A204.1 (cell line): ENCODE measurements at regions not wholly inside any gene's neighbourhood (a gene's known extent, or its start where the extent isn't known, plus 50 kb on each side); places are given as distances from the start of the nearest gene placed in this dataset.
"Not testable (repeated sequence)": the region's sequence is repeated elsewhere in the genome, so short reads cannot be mapped to it uniquely, and the experiment has no call there.

Source experiments
- FAIRE-seq: peaks from 2 replicates; lab custom pipeline; 2012; peaks lifted over from hg19 to GRCh38; lab: Jason Lieb, UNC

DNA sequence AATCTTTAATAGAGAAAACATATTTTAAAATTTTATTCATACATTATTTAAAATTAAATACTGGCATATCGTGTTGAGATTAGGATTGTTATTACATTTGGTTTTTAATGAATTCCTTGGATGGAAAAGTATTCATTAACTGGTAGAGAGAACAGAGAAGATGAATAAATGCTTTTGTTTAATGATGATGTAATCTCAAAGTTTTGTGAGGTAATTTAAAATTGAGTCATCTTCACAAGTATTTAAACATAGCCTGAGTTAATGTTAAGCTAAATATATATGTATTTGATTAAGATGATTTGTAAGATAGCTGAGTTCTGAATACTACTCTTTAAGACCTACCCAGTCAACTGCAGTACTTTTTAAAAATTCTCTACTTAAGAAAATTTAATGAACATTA lies 713.4 kb upstream of the VRK2 start:
- peak; percentile 81 for FAIRE-seq

DNA sequence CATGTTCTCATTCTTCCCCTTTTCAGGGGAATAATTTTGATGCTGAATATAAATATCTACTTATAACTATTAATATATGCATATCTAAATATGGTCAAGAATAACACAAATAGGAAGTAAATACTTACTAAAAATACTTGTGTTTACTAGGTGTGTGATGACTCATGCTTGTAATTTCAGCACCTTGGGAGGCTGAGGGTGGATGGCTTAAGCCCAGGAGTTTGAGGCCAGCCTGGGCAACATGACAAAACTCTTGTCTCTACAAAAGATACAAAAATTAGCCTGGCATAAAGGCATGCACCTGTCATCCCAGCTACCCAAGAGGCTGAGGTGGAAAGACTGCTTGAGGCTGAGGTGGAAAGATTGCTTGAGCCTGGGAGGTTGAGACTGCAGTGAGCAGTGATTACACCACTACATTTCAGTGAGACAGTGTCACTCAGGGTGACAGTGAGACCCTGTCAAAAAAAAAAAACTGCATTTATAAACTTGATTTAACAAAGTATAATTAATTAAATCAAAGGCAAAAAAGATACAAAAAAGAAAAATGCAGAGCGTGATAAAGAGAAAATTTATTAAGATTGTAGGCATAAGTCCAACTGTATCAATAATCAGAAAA lies 703.1 kb upstream of the VRK2 start:
- no peak for FAIRE-seq

DNA sequence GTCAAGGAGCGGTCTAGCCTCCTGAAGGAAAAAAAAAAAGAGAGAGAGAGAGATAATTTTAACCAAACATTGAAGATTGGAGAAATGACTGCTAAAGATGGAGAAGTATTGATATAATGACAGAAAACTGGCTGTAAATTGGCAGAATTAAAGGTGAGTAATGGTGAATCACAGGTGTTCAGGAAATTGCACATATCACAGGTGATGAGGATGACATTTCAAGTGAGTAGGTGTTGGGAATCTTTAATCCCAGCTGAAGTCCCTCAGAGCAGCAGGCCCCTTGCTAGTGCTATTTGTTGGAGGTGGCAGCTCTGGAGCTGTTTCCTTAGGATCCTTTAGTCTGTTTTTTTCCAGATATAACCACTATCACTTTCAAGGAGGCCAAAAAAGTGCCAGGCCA lies 678.4 kb upstream of the VRK2 start:
- FAIRE-seq = no peak

DNA sequence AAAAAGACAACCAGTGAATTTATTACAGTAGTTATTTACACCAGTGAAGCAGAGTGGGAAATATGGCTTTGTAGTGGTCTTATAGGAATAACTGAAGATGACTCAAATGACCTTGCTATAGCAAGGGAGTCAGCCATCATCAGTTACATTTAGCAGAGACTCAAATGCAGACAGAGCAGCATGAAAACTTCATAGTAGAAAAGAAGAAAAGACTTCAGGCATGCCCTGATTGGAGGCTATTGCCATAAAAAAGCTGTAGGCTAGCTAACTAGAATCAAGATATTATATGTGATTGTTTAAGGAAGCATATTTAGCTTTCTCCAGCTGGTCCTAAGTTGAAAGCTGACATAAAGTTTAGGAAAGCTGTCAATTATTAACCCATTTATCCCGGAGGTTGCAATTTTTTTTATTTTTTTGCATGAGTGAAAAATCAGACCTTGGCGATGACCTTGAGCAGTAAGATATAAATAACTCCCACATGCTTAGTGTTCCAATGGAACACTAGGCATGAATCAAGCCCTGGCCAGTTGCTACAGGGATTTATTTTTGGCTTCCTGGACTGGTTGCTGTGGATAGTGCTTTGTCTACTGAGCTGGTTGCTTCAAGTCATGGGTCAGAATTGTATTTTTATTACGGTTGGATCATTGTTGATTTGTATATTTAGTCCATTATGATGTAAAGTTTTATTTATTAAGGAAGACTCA lies 675.6 kb upstream of the VRK2 start:
- FAIRE-seq = no peak

DNA sequence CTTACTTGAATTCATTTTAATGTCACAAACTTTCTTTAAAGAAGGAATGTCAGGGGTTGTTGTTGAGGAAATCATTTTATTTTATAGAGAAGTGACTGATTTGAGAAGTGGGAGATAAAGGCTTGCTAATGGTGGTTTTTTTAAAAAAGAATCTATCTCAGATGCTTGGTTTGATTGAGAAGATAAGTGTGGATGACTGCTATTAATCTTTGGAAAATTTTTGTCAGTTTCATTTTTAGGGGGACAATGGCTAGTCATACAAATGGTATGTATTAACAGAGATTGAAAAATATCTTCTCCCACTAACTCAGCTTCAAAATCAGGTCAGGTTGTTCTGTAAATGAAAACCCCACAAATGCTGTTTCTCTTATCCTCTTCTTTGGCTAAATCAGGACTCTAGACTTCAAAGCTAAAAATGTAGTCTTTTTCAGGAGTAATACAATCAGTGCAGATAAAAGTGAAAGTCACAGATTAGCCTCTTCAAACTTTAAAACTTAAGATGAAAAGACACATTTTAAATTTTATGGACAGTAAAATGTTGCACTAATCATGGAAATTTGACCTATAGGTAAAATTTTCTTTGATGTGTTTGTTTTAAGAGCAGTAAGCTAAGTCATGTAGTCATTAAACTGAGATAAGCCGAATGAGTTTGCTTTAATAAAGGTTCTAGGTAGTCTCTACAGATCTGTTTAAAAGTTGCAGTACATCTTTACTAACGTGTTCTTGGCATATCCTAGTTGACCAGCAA lies 674.2 kb upstream of the VRK2 start:
- no peak for FAIRE-seq

DNA sequence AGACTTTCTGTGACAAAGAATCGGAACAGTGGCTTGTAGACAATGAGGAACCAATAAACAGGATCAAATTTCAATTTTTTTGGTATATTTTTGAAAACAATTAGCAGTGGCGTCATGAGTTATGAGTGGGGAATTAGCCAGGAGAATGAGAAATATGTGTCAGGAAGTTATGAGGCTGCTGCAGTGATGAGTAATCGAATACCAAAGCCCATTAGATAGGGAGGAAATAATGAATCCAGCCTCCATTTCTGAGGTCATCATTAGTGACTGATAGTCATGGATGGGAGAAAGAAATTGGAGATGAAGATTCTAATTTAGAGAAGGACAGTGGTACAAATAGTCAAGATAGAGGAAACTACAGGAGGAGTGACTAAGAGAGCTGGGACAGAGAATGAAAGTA lies 673.1 kb upstream of the VRK2 start:
- FAIRE-seq = no peak

DNA sequence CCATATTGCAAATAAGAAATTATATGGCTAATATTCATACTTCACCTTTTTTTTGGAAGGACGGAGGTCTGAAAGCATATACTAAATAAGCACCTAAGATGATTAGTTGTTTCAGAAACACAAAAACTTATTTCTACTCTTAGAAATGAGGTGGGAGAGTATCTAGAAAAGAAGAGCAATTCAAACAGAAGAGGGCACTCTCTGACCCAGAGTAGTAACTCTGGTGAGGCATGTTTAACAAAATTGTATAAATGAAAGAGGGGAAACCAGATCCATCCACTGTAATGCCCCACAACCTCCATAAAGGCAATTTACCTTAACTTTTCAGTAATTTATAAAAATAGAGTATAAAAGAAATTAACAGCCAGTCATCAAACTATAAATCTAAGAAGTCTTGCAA lies 669.6 kb upstream of the VRK2 start:
- no peak for FAIRE-seq

DNA sequence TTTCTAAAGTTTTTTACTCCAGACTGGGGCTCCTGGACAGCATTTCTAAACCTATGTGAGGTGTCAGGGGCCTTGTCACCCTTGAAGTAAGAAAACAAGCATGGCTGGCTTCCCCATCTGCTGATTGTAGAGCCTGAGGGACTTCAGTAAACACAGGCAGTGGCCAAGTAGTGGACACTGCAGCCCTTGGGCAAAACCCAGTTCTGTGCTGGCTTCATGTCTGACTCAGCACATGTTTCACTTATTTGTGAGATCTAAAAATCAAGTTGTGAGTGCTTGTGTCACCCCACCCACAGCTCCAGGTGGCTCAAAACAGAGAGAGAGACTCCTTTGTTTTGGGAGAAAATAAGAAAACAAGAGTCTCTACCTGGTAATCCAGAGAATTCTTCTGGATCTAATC lies 660.3 kb upstream of the VRK2 start:
- no peak for FAIRE-seq

DNA sequence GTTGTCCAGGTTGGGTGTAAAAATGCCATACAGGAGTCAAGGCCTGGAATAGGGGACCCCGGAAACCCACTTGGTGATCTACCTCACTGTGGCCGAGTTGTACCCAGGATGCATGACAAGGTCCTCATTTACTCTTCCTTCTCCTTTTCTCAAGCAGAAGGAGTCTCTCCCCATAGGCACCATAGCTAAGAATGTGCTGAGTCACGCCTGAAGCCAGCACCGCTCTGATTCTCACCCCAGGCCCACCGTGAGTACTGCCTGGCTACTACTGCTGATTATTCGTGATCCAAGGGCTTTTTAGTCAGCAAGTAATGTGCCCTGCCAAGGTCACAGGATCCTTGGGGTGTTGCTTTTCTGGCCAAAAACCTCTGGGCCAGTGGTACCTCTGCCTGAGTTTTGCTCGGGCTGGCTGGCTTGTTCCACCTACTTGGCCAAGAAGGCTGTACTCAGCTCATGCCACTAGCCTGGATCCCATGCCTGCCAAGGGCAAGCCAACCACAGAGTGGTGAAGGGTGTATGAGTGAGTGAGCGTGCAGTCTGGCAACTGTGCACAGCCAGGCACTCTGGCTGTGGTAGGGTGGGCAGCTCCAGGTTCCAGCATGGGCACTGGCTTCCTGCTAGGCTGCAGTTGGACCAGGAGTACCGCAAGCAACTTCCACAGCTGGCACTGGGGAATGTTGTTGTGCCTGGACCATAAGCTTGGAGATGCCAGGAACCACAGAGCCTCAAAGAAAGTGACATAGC lies 650.1 kb upstream of the VRK2 start:
- FAIRE-seq = no peak

DNA sequence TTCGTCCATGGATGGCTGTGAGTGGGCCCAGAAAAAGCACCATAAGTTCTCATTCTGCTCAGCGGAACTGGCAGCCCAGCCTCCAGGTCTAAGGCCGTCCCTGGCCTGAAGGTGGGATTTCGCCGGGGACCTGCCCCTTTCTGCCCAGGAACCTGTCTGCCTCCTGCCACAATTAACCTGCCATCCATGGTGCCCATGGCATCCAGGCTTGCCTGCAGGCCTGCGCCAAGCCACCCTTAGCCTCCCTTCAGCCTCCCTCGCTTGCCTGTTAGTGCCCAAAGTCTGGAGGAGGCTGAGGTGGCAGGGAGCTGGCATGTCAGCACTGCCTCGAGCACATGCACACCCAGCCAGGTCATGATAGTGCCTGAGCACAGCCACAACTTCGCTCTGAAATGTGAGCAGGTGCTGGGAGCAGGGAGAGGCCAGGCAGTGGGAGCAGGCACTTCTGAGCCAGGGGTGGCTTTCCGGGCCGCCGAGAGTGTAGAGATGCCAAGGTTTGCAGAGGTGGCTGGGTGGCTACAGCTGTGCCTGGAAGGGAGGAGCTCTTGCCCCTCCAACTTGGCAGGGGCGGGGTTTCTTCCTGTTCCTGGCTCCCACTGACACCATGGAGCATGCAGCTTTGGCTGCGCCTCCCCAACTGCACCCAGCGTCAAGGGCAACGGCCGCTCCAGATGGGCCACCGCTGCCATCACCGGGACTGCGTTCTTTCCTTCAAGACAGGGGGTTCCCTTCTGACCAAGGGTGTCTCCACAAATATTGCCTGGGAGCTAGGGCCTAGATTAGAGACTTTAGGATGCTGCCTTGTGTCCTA lies 648.9 kb upstream of the VRK2 start:
- no peak for FAIRE-seq

DNA sequence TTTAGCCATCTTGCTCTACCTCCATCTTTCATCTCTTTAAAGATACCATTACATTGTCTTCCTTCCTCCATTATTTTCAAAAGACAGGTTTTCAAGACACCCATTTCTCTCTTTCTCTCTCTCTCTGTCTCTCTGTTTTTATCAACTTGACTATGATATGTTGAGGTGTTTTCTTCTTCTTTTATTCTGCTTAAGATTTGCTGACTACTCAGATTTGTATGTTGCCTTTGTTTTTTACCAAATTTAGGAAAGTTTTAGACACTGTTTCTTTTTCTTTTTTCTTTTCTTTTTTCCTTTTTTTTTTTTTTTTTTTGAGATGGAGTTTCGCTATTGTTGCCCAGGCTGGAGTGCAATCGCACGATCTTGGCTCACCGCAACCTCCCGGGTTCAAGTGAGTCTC lies 647.5 kb upstream of the VRK2 start:
- no peak for FAIRE-seq

DNA sequence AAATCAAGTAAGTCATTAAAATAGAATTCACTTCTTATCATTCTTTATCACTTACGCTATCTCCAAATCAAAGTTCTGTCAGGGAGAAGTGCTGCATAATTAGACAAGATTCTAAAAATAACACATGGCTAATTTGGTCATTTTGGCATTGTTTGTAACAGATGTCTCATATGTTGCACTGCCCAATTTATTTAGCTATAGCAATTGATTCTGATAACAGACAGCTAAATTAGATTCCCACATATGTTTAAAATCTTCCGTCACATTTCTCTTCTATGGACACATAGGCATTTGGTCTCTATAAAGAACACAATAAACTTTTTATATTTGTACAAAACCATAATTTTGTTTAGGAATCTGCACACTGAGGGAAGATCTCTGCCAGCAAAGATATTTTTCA lies 644.5 kb upstream of the VRK2 start:
- FAIRE-seq = no peak

DNA sequence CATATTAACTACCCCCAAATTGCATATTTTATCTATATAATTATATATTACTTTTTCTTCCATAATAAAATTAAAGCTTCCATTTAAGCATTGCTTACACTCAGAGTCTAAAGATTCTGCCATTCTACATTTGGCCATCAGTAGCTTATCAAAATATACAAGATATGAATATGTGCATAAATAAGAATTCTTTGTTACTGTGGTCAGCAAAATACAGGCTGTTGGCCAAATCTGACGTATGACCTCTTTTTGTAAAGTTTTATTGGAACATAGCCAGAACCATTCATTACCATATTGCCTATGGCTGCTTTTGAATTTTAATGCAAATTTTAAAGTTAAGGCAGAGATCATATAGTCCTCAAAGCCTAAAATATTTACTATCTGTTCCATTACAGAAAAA lies 643.9 kb upstream of the VRK2 start:
- no peak for FAIRE-seq

DNA sequence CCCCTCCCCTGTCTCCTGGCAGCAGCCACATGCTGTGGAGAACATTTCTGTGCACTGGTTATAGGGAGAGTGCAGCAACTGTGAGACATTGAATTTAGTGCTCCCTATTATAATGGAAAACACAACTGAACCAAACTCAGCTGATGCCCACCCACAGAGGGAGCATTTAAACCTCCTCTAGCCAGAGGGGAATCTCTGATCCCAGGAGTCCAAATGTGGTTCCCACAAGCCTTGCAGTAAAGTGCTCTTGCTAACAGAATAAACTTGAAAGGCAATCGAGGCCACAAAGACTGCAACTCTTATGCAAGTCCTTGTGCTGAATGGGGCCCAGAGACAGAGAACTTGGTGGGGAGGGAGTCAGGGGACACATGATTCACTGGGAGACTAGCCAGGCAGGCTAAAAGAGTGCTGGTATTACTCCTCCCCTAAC lies 638.8 kb upstream of the VRK2 start:
- no peak for FAIRE-seq

DNA sequence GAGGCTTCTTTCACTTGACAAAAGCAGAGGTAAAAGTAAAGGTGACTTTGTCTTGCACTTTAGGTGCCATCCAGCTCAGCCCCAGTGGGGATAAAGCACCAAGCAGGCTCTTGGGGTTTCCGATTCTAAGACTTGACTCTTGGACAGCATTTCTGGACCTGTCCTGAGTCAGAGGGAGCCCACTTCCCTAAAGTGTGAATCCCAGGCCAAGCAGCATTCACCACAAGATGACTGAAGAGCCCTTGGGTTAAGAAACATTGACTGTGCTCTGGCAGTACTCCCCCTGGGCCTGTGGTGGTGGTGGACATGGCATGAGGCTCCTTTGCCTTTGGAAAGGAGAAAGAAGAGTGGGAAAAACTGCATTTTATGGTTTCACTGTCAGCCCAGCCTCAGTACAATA lies 638.0 kb upstream of the VRK2 start:
- no peak for FAIRE-seq

DNA sequence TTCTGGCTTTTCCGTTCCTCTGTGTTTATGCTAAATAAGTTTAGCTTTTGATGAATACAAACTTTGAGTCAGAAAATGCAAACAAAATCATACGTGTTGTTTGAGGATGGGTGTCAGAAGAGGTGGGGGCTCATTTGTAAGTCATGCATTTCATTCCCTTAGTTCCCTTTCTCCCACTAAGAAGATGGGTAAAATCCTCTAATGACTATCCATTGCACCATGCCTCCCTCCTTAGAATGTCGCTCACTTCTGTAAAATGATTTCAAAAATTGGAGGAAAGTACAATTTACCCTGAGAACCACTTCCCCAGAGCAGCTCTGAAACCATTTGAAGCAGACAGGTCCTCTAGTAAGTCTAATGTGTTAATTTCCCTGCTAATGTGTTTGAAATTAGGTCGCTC lies 629.6 kb upstream of the VRK2 start:
- FAIRE-seq = no peak

DNA sequence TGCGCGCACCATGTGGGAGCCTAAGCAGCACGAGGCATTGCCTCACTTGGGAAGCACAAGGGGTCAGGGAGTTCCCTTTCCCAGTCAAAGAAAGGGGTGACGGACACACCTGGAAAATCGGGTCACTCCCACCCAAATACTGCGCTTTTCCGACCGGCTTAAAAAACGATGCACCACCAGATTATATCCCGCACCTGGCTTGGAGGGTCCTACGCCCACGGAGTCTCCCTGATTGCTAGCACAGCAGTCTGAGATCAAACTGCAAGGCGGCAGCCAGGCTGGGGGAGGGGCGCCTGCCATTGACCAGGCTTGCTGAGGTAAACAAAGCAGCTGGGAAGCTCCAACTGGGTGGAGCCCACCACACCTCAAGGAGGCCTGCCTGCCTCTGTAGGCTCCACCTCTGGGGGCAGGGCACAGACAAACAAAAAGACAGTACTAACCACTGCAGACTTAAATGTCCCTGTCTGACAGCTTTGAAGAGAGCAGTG lies 627.7 kb upstream of the VRK2 start:
- not testable (repeated sequence) for FAIRE-seq

DNA sequence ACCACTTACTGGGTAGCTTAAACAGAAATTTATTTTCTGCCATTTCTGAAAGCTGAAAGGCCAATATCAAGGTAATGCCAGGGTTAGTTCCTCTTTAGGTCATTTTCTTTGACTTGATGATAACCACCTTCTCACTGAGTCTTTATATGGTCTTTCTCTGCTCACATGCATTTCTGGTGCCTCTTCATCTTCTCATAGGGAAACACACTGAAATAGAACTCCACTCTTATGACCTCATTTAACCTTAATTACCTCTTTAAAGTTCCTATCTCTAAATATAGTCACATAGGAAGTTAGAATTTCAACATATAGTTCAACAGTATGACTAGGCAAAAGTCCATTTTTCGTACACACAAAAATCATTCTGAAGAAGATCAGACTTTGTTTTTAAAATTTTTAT lies 616.8 kb upstream of the VRK2 start:
- no peak for FAIRE-seq

DNA sequence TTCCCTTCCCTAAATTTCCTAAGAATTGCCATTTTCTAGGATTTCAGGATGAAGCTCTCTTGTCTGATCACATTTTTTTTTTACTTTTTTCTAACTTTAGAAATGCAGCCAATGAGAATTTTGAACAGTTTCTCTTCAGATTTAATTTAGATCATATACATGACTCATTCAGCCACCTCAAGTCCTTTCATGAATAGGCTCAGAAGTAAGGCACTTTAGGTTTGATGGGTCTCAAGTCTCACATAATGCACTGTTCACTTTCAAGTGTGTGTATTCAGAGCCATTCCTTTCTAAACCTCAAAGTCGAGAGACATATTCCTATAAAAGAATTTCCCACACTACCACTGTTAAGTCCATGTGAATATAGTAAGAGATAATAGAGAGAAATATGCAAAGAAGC lies 614.1 kb upstream of the VRK2 start:
- no peak for FAIRE-seq

DNA sequence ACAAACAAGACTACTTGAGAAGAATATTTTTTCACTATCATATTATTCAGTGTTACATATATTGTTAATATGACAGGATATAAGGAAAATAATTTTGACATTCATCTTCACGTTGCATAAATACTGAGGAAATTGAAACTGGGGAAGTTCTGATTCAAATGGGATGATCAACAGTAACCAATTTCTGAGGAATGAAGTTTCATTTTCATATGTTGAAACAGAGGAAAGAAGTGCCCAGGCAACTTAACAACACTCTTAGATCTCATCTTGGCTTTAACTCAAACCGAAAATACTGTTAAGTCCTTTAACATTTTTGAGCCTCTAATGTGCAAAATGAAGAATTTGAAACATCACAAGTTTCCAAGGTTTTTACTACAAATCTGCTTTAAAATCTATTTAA lies 612.2 kb upstream of the VRK2 start:
- no peak for FAIRE-seq

DNA sequence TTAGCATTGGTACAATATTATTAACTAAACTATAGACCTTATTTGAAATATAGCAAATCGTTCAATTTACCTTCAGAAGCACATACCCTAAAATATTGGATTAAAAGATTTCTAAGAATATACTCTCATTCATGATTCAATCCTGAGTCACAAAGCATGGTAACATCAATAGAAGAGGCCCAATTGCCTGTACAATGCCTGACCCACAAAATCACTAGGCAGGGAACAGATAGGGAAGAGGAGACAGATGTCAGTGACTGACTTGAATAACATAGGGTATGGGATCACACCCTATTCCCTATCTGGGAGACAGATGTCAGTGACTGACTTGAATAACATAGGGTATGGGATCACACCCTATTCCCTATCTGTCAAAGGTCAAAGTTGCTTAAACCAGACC lies 611.6 kb upstream of the VRK2 start:
- no peak for FAIRE-seq

DNA sequence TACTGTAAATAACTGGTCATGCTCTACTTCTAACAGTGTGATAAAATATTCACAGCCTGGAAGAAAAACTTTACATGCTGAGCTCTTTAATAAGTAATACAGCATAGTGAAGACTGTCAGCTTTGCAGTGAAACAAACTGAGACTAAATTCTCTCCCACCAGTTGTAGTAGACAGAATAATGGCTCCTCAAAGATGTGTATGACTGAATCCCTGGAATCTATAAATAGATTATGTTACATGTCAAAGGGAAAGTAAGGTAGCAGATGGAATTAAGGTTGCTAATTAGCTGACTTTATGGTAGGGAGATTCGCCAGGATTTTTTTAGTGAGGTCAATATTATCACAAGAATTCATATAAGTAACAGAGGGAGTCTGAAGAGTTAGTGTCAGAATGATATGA lies 609.5 kb upstream of the VRK2 start:
- FAIRE-seq = no peak
